Right renal pelvis (tissue), 4 donors: ENCODE measurements at regions not wholly inside any gene's neighbourhood (a gene's known extent, or its start where the extent isn't known, plus 50 kb on each side); places are given as distances from the start of the nearest gene placed in this dataset.
"Not testable (repeated sequence)": the region's sequence is repeated elsewhere in the genome, so short reads cannot be mapped to it uniquely, and the experiment has no call there.

ENCODE experiments used
- DNase-seq, 4 donors: peaks; one replicate each; pipeline ENCODE4 v3.0.0-alpha.2; 2013; ENCODE audit warnings: low read depth in 4 of 4, low spot score in 3 of 4, missing footprints in 1 of 4

DNA sequence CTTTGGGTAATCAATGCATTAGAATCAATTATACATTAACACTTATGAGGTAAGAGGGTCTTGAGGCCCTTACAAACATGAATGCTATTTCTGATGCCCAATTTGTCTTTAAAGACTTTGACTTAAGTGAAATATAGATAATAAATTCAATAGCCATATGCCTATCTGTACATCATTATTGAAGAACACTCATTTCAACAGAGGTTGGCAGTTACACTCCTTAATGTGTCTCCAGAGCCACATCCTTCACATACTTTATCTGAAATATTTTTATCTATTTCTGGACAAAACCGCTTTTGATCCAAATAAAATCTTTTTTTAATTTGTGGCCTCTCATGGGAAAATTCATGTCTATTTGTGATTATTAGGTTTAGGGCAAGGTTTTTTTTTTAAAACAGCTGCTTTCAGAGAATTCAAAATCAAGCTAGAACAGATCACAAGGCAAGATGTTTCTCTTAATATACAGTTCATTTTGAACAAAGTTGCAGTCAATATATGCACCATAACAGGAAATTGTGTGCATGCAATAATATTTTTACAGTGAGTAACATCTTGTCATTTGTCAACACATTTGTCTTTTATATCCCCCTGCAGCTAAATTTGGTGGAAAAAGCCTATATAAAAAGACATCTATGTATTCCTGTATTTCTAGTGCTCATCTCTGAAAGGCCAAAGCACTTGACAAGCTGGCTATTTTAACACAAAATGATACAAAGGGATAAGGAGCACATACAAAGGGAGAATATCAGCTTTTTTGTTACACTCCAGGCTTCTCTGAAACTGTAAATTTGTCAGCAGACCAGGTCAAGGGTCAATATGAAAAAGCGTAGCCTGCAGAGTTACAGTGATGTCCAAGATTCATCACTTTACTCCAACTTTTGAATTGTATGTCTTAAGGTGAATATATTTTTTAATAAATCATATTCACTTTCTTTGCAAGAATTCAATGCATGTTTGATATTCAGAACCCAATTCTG lies 146.2 kb upstream of the DPH6 start:
- no peak for DNase-seq

DNA sequence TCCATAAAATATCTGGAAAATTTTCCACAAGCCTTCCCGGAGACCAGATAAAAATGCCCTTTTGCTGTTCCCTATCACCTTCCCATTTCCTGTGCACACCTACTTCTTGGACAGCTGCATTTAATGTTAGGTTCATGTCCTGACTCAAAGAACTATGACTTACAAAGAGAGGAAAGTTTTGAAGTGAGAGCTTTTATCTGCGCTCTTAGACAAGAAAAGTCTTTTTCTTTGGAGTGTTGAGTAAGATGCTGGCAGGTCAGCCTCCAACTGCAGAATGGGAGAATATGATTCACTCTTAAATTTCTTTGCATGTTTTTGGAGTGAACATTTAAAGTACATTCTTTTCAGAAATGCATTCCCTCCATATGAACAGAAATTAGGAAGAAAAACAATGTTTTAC lies 147.3 kb upstream of the DPH6 start:
- DNase-seq = no peak

DNA sequence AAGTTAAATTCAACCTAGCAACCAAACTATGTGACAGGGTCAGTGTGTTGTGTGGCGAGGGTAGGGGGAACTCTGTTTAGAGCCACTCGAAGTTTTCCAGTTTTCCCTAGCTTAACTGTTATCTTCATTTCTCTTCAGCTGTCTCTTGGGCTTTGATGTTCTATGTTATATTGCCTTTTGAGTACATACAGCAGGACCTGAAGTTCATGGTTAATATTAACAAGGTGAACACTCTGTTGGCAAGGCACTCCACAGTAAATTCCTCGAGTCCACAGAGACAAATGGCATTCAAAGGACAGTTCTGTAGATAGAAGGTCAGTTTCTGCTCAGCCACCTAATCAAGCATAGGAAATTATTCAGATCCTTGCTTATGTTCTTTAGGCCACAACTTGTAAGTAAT lies 147.9 kb upstream of the DPH6 start:
- no peak for DNase-seq

DNA sequence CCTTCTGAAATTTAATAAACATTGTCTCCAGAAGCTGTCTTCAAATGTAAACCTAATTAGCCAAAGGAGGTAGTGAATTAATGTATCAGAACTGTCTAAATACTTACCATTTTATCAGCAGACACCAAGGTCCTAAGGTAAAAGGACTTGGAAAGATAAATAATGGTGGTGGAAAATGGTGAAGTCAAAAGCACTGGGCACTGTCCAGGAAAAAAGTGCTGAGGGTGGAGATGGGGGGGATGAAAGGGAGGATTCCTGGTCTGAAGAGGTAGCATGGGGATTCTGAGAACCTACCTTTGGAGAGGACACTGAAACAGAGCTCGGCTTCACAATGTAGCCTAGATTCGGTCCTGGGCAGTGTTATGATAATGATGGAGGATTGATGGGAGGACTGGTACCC lies 149.0 kb upstream of the DPH6 start:
- no peak for DNase-seq

DNA sequence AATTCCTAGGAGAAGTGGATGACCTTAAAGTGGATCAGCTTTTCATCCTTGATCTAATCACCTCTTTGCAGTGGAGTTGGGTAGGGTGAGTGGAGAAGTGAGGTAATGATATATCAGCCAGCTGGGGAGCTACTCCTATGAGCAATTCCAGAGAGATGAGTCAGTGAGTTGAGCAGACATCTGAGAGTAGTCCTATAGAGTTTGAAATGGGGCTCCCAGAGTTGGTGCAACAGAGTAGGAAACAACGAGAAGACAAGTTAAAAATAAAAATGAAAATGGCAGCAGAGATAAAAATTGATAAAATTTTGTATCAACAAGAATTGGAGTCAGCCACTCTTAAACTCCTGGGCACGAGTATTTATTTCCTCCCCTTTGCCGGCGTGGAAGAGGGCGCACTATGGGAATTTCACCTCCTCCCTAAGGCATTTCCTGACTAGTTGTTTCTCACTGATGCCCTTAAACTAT lies 150.8 kb upstream of the DPH6 start:
- no peak for DNase-seq

DNA sequence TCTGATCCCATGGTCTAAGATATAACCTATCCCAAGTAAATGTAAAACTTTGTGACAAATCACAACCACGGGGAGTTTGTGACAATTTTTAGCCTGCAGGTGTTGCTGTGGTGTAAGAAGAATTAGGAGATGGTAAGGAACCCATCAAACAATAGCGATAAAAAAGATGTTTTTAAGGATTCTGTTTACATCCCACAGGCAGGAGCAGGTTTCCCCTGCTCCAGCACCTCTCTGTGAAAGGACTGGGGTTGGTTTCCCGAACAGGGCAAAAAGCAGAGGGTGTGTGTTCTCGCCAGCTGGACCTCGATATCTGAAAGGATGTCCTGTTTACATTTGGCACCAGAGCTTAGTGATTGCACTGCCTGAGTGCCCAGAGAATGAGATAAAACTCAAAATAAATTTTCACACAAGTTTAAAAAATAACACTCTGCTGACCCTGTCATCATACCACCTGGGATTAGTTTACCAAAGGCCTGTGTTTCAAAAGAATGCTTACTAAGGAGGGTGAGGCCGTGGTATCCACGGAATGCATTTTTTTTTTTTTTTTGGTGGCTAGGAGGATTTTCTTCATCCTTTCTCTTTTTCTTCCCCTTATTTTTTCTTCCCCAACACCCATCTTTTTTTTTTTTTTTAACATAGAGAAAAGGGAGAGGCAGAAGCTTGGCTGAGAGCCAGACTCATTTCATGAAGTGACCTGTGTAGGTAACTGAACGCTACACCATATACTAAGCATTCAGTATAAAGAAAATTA lies 151.8 kb upstream of the DPH6 start:
- DNase-seq = no peak

DNA sequence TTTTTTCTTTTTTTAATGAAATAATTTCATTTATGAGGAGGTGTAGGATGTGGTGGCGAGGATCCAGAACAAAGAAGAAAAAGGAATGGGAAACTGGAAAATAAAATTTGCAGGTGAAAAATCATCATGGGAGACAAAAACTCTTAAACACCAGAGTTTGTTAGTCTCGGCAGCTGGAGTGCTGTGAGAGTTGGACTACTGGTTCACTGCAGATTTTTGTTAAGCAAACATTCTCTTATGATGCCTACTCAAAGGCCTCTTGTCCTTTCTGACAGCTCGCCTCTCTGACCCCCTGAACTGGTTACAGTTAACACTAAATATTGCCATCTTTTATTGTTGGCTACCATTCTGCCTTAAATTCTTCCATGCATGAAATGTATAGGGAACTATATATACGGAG lies 152.4 kb upstream of the DPH6 start:
- DNase-seq = no peak

DNA sequence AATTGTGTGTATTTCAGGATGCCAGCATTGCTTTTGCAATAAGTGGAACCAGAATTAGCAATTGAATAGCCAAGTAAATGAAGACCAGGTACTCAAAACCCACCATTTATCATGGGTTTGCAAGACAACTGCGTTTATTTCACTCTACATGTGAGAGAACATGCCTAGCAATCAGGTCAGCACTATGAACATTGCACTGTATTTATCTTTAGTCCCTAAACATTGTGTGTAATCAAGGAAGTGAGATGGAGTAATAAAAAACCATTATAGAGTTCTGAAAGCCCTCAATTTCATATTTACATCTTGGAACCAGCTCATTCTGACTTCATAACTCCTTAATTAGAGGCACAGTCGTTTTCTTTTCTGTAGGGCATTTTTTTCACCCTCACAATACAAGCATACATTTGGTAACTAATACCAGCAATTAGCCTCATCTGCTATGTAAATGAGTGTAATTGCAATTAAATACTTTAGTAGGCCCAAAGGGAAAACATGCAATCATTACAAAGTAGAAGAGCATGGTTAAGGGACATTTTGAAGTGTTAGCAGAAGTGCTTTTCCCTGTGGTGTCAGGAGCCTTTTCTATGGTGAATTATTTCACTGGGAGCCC lies 153.1 kb upstream of the DPH6 start:
- no peak for DNase-seq

DNA sequence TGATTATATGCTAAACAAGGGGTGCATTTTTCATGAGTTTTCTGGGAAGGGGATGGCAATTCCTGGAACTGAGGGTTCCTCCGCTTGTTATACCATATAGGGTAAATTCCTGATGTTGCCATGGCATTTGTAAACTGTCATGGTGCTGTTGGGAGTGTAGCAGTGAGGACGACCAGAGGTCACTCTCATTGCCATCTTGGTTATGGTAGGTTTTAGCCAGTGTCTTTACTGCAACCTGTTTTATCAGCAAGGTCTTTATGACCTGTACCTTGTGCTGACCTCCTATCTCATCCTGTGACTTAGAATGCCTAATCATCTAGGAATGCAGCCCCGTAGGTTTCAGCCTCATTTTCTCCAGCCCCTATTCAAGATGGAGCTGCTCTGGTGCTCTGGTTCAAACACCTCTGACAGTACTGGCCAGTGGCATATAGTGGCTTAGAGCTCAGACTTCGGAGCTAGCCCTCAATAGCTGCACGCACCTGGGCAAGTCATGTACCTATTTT lies 154.2 kb upstream of the DPH6 start:
- DNase-seq = not testable (repeated sequence)

DNA sequence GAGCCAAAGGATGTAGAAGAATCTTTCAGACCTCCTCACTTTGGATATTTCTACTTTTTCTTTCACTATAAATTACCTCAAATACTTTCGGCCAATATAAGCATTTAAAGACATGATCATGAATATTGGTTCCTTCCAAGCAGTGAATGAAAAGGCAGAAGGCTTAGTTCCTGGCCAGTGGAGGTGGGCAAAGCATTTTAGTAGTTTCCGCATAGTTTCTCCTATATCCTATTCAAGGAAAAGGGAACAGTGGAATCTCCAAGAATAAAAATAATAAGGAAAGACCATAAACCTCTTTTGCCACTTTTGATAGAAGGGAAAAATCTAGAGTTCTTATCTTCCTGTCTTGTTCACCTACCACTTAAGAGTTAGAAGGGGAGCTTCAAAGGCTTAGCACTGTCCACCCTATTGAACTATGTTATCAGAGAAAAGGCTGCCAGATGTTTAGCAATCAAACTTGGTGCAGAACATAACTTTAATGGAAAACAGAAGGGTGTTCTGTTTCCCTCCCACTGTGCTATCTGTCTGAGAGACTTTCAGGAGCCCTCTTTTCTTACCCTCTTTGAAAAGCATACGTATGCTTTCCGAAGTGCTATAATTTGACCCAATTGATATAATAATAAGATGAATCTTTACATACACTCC lies 155.6 kb upstream of the DPH6 start:
- no peak for DNase-seq

DNA sequence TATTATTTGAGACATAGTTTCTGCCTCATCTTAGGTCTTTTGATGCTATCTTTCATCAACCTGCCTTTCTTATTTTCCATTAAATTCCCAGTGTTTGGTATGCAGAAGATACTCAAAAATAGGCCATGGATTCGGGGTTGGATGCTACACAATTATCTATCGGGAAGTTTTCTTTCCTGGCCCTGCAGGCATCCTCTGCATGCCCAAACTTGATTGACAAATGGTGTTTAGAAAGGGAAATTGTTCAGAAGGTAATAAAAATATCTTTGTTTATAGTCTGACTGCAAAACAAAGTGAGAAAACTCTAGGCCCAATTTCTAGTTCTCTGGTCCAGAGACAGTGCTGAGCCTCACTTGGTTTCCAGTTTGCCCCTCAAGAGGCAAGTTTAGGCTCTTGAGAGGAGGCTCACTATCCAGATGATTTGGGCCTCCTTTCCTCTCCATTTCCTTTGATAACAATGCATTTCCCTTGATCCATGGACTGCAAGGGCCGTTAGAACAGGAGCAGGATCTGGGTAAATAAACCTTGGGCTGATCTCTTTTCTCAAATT lies 157.1 kb upstream of the DPH6 start:
- DNase-seq = no peak

DNA sequence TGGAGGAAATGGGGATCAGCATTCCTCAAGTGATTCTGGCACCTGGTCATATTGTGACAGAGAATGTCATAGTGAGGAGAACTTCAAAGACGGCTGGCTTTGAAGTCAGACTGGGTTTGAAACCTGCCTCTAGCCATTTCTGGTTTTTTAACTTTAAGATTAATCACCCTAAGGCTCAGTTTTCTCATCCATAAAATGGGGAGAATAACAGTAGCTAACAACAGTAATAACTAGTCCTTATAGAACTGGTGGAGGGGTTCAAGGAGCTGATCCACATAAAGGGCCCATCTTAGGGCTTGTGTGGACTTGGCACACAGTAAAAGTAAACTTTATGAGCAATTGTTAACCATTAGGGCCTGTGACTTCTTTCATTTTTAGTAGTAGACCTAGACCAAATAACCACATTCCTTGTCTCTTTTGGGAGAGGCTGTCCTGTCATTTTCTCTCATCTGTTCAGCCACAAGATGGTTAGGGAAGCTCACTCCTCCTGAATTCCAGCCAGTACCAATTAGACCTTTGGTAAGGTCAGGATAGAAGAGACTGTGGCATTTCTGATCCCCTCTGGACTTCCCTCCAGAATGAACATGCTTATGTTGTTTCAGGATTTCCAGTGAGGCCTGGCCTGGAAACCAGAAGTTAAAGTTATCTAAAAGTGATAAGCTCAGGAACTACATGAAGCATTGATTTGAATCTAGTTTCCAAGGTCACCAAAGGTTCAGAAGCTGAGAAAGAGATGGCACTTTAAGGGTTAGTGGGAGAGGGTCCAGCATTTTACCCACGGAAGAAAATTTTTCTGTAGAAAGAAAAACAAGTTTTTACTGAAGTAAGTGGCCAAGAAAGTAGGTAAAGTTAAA lies 159.3 kb upstream of the DPH6 start:
- no peak for DNase-seq

DNA sequence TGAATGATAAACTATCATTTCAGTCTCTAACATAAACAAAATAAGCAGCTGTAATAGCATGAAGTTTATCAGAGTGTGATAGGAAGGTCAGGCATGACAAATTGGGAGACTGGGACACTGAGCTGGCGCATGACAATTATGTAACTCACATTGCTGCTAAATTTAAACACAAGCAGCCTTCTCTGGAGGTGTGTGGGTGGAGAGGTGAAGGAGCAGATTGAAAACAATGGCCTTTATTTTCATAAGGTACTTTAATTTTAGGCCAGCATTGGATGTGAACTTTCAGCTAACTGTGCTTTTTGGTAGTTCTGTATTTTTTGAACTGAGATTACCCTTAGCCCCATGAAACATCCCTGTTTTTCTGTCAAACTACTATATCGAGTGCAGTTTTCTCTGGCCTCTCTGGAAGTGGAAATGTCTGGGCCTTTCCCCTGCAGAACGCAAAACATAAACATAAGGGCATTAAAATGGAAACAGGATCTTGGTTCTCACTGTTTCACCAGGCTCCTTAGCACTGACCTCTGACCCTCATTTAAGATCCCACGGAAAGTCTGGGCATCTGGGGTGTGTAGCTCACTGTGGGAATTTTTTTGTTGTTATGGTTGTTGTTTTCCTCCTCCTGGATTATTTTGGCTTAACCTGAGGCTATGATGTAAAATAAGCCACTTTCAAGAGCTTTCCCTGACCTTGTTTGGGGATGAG lies 160.1 kb upstream of the DPH6 start:
- DNase-seq = no peak

DNA sequence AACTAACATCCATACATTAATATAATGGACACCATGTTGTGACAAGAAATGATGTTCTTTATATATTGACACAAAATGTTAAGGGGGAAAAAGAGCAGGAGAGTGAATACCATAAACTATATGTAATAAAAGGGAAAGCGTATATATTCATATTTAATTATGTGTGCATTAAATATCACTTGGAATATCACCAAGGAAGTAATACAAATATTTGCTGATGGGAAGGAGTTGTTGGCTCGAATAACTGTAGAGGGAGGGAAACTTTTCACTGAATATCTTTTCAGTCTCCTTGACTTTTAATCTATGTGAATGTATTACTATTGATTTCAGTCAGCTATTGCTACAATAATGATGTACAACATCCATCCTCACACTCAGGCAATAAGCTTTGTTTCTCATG lies 167.0 kb upstream of the DPH6 start:
- no peak for DNase-seq

DNA sequence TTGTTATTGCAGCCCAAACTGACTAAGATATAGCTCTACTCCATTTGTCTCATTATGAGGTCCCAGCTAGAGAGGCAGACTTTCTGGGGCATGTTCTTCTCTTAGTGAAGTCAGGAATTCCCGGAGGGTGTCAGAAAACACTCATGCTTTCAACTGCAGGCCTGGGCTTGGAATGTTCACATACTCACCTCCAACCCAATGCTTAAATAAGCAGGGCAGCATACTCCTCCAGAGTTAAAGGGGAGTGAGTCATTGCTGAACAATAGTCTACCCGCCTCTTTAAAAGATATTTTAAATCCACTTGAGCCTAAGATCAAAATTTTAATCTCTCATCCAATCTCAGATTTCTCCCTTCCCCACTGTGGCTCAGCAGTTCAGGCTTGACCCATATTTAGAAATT lies 167.8 kb upstream of the DPH6 start:
- no peak for DNase-seq

DNA sequence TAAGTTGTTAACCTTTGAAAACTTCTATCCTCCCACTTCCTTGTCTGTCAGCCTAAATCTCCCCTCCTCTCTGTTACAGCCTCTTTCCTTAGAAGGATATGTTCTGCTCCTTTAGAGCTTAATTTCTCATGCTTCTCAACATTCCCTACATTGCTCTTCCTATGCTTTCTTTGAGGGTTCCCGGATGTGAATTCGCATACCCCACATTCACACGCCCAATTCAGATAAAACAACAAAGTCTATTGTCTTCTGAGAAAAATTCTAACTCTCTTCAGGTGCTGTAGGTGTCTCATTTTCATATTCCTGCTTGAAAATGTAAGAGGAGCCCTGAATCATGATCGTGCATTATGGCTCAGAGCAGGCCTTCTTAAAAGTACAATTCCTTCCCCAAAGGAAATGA lies 171.8 kb upstream of the DPH6 start:
- no peak for DNase-seq

DNA sequence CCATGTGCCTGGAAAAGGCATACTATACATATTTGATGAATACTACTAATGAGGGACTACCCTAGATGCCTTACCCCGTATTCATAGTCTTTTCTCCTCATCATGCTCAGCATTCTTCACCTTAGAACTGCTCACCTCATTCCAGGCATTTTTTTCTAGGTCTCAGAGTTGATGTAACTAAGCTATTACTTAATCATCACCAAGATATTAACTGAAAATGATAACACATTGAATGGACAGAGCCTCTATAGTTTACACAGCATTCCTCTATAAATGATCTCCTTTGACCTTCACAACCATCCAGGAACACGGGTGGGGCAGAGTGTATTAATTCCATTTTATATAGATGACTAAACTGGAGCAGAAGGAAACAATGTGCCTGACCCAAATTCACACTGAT lies 174.1 kb upstream of the DPH6 start:
- DNase-seq = no peak

DNA sequence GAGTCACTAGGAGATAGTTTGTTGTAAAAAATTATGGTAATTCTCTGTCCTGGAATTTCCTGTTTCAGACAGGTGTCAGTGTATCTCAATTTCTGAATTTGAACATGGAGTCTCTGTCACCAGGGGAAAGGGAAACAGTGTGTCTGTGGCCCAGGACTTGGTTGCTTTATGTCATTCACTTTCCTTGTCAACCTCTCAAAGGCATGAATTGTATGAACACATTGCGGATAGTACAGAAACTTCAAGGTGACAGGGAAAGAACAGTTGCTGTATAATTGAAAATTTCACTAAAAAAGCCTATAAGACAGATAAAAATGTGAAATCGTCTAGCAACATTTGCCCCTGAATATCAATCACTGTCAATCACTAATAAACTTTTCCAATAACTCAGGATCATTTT lies 175.0 kb upstream of the DPH6 start:
- DNase-seq = no peak

DNA sequence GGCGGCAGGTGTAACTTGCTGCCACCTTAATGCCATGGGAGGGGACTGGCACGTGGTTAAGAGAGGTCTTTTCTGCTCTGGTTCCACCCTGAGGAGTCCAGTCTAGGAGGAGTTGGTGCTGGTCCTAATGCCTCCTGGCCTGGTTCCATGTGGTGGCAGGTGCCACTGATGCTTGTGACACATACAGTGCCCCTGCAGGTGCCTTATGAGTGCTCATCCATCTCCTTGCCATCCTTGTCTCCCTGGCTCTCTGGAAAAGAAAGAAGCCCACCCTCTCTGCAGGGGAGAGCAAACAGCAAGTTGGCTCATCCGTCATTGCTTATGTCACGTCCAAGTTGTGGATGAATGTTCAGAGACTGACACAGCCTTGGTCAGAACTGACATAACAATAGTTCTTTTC lies 175.8 kb upstream of the DPH6 start:
- DNase-seq = no peak
